Hematopoietic multipotent progenitor cell treated with erythropoietin and hydrocortisone succinate and interleukin-3 and kit ligand, for 6 days (in vitro differentiated cells): ENCODE measurements at regions not wholly inside any gene's neighbourhood (a gene's known extent, or its start where the extent isn't known, plus 50 kb on each side); places are given as distances from the start of the nearest gene placed in this dataset.

Experiments
- DNase-seq: peaks from one replicate; pipeline ENCODE4 v3.0.0-alpha.2; 2015

- DNase-seq, result no peak
These were observed 59.9 kb downstream of the BMP4 start for GRCh38 chr14:53896726-53897125.

GRCh38 chr14:53894456-53894855 is 62.2 kb downstream of the BMP4 start:
- DNase-seq, result no peak

- no peak for DNase-seq
These were observed 63.3 kb downstream of the BMP4 start for GRCh38 chr14:53893374-53893773.

- DNase-seq, result no peak
These were observed 66.0 kb downstream of the BMP4 start for GRCh38 chr14:53890611-53891101.

- DNase-seq, result no peak
These were observed 67.9 kb downstream of the BMP4 start for GRCh38 chr14:53888535-53889386.

- no peak for DNase-seq
These were observed 71.4 kb downstream of the BMP4 start for GRCh38 chr14:53885136-53885640.

- no peak for DNase-seq
These were observed 72.0 kb downstream of the BMP4 start for GRCh38 chr14:53884601-53885000.

- no peak for DNase-seq
These were observed 72.9 kb downstream of the BMP4 start for GRCh38 chr14:53883739-53884138.

- no peak for DNase-seq
These were observed 73.9 kb downstream of the BMP4 start for GRCh38 chr14:53882684-53883083.

- DNase-seq, result no peak
These were observed 74.7 kb downstream of the BMP4 start for GRCh38 chr14:53881921-53882320.

- no peak for DNase-seq
These were observed 75.3 kb downstream of the BMP4 start for GRCh38 chr14:53881161-53881871.

- DNase-seq, result no peak
These were observed 75.9 kb downstream of the BMP4 start for GRCh38 chr14:53880761-53881160.

GRCh38 chr14:53879747-53880146 is 76.9 kb downstream of the BMP4 start:
- no peak for DNase-seq

GRCh38 chr14:53879022-53879686 is 77.5 kb downstream of the BMP4 start:
- no peak for DNase-seq

GRCh38 chr14:53875324-53875897 is 81.2 kb downstream of the BMP4 start:
- DNase-seq, result no peak

- no peak for DNase-seq
These were observed 81.9 kb downstream of the BMP4 start for GRCh38 chr14:53874704-53875103.

- no peak for DNase-seq
These were observed 83.9 kb downstream of the BMP4 start for GRCh38 chr14:53872681-53873089.

GRCh38 chr14:53871951-53872350 is 84.7 kb downstream of the BMP4 start:
- DNase-seq, result no peak

GRCh38 chr14:53871011-53871410 is 85.6 kb downstream of the BMP4 start:
- DNase-seq, result no peak

- DNase-seq, result no peak
These were observed 90.9 kb downstream of the BMP4 start for GRCh38 chr14:53865711-53866110.

GRCh38 chr14:53861781-53862180 is 94.8 kb downstream of the BMP4 start:
- no peak for DNase-seq

- DNase-seq, result no peak
These were observed 98.3 kb downstream of the BMP4 start for GRCh38 chr14:53858345-53858684.
